ENCODE measurements at regions not wholly inside any gene's neighbourhood (a gene's known extent, or its start where the extent isn't known, plus 50 kb on each side); places are given as distances from the start of the nearest gene placed in this dataset.

DNA sequence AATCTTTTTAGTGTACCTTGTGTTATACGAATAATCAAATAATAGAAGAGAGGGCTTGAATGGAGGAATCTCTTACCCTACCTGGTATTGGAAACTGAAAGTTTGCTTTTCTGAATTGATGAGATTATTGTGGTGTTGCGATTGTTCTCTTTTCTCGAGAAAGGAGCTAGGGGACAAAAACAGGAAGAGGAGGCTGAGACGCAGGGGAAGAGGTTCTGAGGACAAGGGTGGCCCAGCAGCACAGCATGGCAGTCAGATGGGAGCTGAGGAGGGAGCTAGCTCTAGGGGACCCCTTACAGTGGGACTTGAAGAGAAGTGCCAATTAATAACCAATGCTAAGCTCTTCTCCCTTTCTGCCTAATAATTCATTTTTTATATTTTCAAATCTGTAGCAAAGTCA, 183.3 kb upstream of the DMAC1 start (continued):
- TF ChIP-seq TAF1 (conservative IDR thresholded peaks at IDR 0.05) (no peak), EGR1 (IDR thresholded peaks at IDR 0.05; ENCODE audit: low read depth in 2 of 2) (no peak), JUND (IDR thresholded peaks at IDR 0.05) (no peak), NR2F2 (IDR thresholded peaks at IDR 0.05) (no peak), FOXA1 (IDR thresholded peaks at IDR 0.05) (no peak), HNF4G (IDR thresholded peaks at IDR 0.05) (no peak)
- TF ChIP-seq, protein P1, sequence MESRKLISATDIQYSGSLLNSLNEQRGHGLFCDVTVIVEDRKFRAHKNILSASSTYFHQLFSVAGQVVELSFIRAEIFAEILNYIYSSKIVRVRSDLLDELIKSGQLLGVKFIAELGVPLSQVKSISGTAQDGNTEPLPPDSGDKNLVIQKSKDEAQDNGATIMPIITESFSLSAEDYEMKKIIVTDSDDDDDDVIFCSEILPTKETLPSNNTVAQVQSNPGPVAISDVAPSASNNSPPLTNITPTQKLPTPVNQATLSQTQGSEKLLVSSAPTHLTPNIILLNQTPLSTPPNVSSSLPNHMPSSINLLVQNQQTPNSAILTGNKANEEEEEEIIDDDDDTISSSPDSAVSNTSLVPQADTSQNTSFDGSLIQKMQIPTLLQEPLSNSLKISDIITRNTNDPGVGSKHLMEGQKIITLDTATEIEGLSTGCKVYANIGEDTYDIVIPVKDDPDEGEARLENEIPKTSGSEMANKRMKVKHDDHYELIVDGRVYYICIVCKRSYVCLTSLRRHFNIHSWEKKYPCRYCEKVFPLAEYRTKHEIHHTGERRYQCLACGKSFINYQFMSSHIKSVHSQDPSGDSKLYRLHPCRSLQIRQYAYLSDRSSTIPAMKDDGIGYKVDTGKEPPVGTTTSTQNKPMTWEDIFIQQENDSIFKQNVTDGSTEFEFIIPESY (IDR thresholded peaks at IDR 0.05), result no peak
- TF ChIP-seq, protein P2, sequence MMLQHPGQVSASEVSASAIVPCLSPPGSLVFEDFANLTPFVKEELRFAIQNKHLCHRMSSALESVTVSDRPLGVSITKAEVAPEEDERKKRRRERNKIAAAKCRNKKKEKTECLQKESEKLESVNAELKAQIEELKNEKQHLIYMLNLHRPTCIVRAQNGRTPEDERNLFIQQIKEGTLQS (IDR thresholded peaks at IDR 0.05), result no peak

DNA sequence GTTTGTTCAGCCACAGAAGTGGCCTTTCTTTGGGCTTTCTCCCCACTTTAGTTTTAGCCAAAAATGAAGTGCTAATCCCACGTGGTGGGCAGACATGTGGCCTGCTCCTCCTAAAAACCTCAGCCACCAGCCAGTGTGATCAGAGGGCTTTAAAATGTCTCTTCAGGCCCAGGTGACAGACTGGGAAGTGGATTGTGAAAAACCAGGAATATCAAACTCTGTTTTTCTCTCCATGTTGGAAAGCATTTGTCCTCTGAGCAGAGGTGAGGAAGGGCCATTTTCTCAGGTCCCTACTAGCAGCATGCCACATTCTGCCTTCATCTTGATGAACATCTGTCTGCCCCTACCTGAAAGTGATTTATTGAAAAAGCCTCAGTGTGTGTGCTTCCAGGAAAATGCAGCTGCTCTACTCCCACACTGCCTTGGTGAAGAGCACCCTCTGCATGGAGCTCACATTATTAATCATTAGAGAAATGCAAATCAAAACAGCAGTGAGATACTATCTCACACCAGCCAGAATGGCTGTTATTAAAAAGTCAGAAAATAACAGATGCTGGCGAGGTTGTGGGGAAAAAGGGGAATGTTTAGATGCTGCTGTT, 181.2 kb upstream of the DMAC1 start:
- WGBS, result 56% methylated on average over 2 of the region's 2 CpGs
- no peak for TF ChIP-seq HNF4G (IDR thresholded peaks at IDR 0.05)
- TF ChIP-seq SP1 (IDR thresholded peaks at IDR 0.05), result no peak
- no peak for TF ChIP-seq HNF4A (conservative IDR thresholded peaks at IDR 0.05)
- TF ChIP-seq YY1 (IDR thresholded peaks at IDR 0.05), result no peak
- no peak for TF ChIP-seq RXRA (IDR thresholded peaks at IDR 0.05)
- no peak for TF ChIP-seq FOXA2 (IDR thresholded peaks at IDR 0.05)
- TF ChIP-seq GABPA (IDR thresholded peaks at IDR 0.05 in 1 of 2, conservative IDR thresholded peaks at IDR 0.05 in 1 of 2), result no peak
- TF ChIP-seq, protein P3, sequence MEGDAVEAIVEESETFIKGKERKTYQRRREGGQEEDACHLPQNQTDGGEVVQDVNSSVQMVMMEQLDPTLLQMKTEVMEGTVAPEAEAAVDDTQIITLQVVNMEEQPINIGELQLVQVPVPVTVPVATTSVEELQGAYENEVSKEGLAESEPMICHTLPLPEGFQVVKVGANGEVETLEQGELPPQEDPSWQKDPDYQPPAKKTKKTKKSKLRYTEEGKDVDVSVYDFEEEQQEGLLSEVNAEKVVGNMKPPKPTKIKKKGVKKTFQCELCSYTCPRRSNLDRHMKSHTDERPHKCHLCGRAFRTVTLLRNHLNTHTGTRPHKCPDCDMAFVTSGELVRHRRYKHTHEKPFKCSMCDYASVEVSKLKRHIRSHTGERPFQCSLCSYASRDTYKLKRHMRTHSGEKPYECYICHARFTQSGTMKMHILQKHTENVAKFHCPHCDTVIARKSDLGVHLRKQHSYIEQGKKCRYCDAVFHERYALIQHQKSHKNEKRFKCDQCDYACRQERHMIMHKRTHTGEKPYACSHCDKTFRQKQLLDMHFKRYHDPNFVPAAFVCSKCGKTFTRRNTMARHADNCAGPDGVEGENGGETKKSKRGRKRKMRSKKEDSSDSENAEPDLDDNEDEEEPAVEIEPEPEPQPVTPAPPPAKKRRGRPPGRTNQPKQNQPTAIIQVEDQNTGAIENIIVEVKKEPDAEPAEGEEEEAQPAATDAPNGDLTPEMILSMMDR (IDR thresholded peaks at IDR 0.05; ENCODE audit: low read depth, low read length, missing input control), result no peak
- no peak for TF ChIP-seq NR2F2 (IDR thresholded peaks at IDR 0.05)
- TF ChIP-seq EGR1 (IDR thresholded peaks at IDR 0.05; ENCODE audit: low read depth in 2 of 2), result no peak
- TF ChIP-seq TAF1 (conservative IDR thresholded peaks at IDR 0.05), result no peak
- TF ChIP-seq, protein P2 (IDR thresholded peaks at IDR 0.05), result no peak
- no peak for TF ChIP-seq RAD21 (IDR thresholded peaks at IDR 0.05)
- TF ChIP-seq, protein P1 (IDR thresholded peaks at IDR 0.05), result no peak
- TF ChIP-seq JUND (IDR thresholded peaks at IDR 0.05), result no peak
- Histone ChIP-seq H3K36me3 (ENCODE audit: control insufficient read depth in 4 of 4, insufficient read depth in 3 of 4, low read depth in 1 of 4, low read length in 3 of 4) (no peaks in the 10 kb centered on the region), H3K9ac (ENCODE audit: low read depth in 1 of 2, low read length in 2 of 2) (no peak overlapping the region), H3K4me1 (ENCODE audit: control insufficient read depth in 4 of 4, insufficient read depth in 4 of 4, low read length in 3 of 4) (no peaks in the 10 kb centered on the region), H3K27me3 (ENCODE audit: control insufficient read depth in 4 of 4, insufficient read depth in 4 of 4, low read length in 3 of 4) (no peaks in the 10 kb centered on the region), H3K9me3 (ENCODE audit: control insufficient read depth in 4 of 4, low read length in 3 of 4) (no peaks in the 10 kb centered on the region), H3K4me3 (ENCODE audit: low read depth in 1 of 3, low read length in 3 of 3) (no peak overlapping the region), H3K27ac (ENCODE audit: low read depth in 1 of 2, low read length in 2 of 2) (no peak overlapping the region)
- DNase-seq (ENCODE audit: low spot score), result no peak
